Panc1 (cell line): ENCODE measurements at regions not wholly inside any gene's neighbourhood (a gene's known extent, or its start where the extent isn't known, plus 50 kb on each side); places are given as distances from the start of the nearest gene placed in this dataset.

ENCODE experiments used
- CTCF ChIP-seq: fragments of 450-650 bp; IDR thresholded peaks from 2 replicates; pipeline ENCODE4 v1.5.1; 2017; ENCODE audit warnings: mild to moderate bottlenecking
- POLR2AphosphoS5 ChIP-seq: IDR thresholded peaks from 2 replicates; pipeline ENCODE4 v1.6.1; 2012; ENCODE audit warnings: mild to moderate bottlenecking, low read depth, low read length, moderate library complexity
- TCF7L2 ChIP-seq: IDR thresholded peaks from 2 replicates; pipeline ENCODE4 v1.6.1; 2011; ENCODE audit warnings: mild to moderate bottlenecking, low read depth, low read length, inconsistent platforms

- no peak for TF ChIP-seq POLR2AphosphoS5
- TF ChIP-seq TCF7L2, result no peak
- TF ChIP-seq CTCF, result no peak
Observed at GRCh38 chr2:221336967-221337366, 235.1 kb downstream of the EPHA4 start.
